K562 (cell line): ENCODE measurements at regions not wholly inside any gene's neighbourhood (a gene's known extent, or its start where the extent isn't known, plus 50 kb on each side); places are given as distances from the start of the nearest gene placed in this dataset.

Experiments
- ATAC-seq: fragments of 200-7000 bp; cut with Tn5 transposase; 3 replicates; pipeline ENCODE4 v1.9.1; 2020; ENCODE audit warnings: moderate library complexity
- BruUV-seq: library from RNA; stranded (reverse); fragments of 400-500 nt; replicated peaks from 2 replicates; lab custom pipeline; 2021; lab: Mats Ljungman, UMichigan
- CTCF ChIA-PET: fragments of 300-600 bp; formaldehyde crosslinking; extraction: SDS; loops from one replicate; lab custom pipeline; 2021; ENCODE audit warnings: low intra/inter-chr PET ratio; lab: Yijun Ruan, JAX
- POLR2A ChIA-PET: fragments of 300-600, 350-650 bp; sonication (Branson Sonifier 250); formaldehyde crosslinking; extraction: SDS; loops from one replicate; lab custom pipeline; 2021; ENCODE audit warnings: antibody characterized with exemption, inconsistent platforms; lab: Yijun Ruan, JAX
- DNase-seq, 4 experiments: peaks; one replicate each; pipeline versions ENCODE4 v3.0.0 to v3.0.0-alpha.2; 2011 to 2018; ENCODE audit warnings: low spot score in 3 of 4, mixed read lengths in 3 of 4; ENCODE audit errors: extremely low read depth in 1 of 4
- FAIRE-seq: peaks from 2 replicates; lab custom pipeline; 2011; peaks lifted over from hg19 to GRCh38; lab: Jason Lieb, UNC
- H2AFZ ChIP-seq: 2 replicates; pipeline ENCODE4 v1.6.0; 2011; ENCODE audit warnings: low read depth, low read length, control low read depth, inconsistent platforms
- H3K27ac ChIP-seq: fragments of 200-600 bp; 3 replicates; pipeline ENCODE4 v1.8.0; 2011; ENCODE audit warnings: low read depth, mild to moderate bottlenecking, control low read depth, inconsistent platforms, low read length, moderate library complexity, mixed read lengths; ENCODE audit errors: extremely low read depth
- H3K27me3 ChIP-seq, 2 experiments: fragments of 300-600 bp in 1 of 2; 2 replicates in 1 of 2; 3 replicates in 1 of 2; pipeline versions ENCODE4 v1.6.0 to v1.8.0; 2011; ENCODE audit warnings: inconsistent platforms in 2 of 2, low read length in 2 of 2, mild to moderate bottlenecking in 1 of 2, mixed read lengths in 1 of 2, moderate library complexity in 1 of 2; ENCODE audit not compliant: control insufficient read depth in 2 of 2, insufficient read depth in 2 of 2
- H3K36me3 ChIP-seq: fragments of 300-600 bp; 3 replicates; pipeline ENCODE4 v1.8.0; 2011; ENCODE audit warnings: mild to moderate bottlenecking, low read length, inconsistent platforms; ENCODE audit not compliant: control insufficient read depth, insufficient read depth
- H3K4me1 ChIP-seq, 2 experiments: fragments of 200-600 bp in 1 of 2; replicated peaks in 1 of 2; 2 replicates in 1 of 2; 3 replicates in 1 of 2; pipeline versions ENCODE4 v1.5.1 to v1.8.0; 2011; ENCODE audit warnings: inconsistent platforms in 2 of 2, low read length in 2 of 2, mild to moderate bottlenecking in 1 of 2, mixed read lengths in 1 of 2, moderate library complexity in 1 of 2; ENCODE audit not compliant: control insufficient read depth in 2 of 2, insufficient read depth in 2 of 2
- H3K4me2 ChIP-seq: 2 replicates; pipeline ENCODE4 v1.6.1; 2011; ENCODE audit warnings: low read length, control low read depth, inconsistent platforms, mixed read lengths; ENCODE audit not compliant: insufficient read depth
- H3K4me3 ChIP-seq: fragments of 200-600 bp; sonication (generic), shearing (Covaris generic); 2 replicates; pipeline ENCODE4 v1.5.1; 2016; ENCODE audit warnings: control low read depth, inconsistent platforms
- H3K79me2 ChIP-seq: fragments of 200-600 bp; 3 replicates; pipeline ENCODE4 v1.8.0; 2011; ENCODE audit warnings: low read length, inconsistent platforms; ENCODE audit not compliant: control insufficient read depth, insufficient read depth
- H3K9ac ChIP-seq, 2 experiments: 2 replicates each; pipeline versions ENCODE4 v1.6.0 to v1.6.1; 2011; ENCODE audit warnings: low read depth in 2 of 2, low read length in 2 of 2, control low read depth in 1 of 2, inconsistent platforms in 1 of 2, mild to moderate bottlenecking in 1 of 2, mixed read lengths in 1 of 2; ENCODE audit not compliant: insufficient read depth in 1 of 2
- H3K9me1 ChIP-seq: one replicate; pipeline ENCODE4 v1.6.0; 2011; ENCODE audit warnings: inconsistent platforms, mild to moderate bottlenecking, low read length, moderate library complexity; ENCODE audit not compliant: control insufficient read depth, insufficient read depth
- H3K9me3 ChIP-seq: replicated peaks from 2 replicates; pipeline ENCODE4 v1.5.1; 2011; ENCODE audit warnings: low read depth, low read length, inconsistent platforms; ENCODE audit not compliant: control insufficient read depth, insufficient read depth
- H4K20me1 ChIP-seq: replicated peaks from 2 replicates; pipeline ENCODE4 v1.6.1; 2011; ENCODE audit warnings: low read length, inconsistent platforms, mixed read lengths; ENCODE audit not compliant: control insufficient read depth, insufficient read depth
- ELF1 ChIP-seq: fragments of 200-800 bp; sonication (Bioruptor generic); IDR thresholded peaks from 2 replicates; pipeline ENCODE4 v1.6.1; 2016; ENCODE audit warnings: missing genetic modification characterization, missing compliant biosample characterization
- ELK1 ChIP-seq: sonication (generic); formaldehyde crosslinking; IDR thresholded peaks from 2 replicates; pipeline ENCODE4 v1.8.1; 2022; ENCODE audit warnings: missing genetic modification reagents
- FOXA1 ChIP-seq: fragments of 450-650 bp; IDR thresholded peaks from 2 replicates; pipeline ENCODE4 v1.6.1; 2016; ENCODE audit warnings: mild to moderate bottlenecking, borderline replicate concordance
- HOMEZ ChIP-seq: fragments of 250-450 bp; sonication (Bioruptor Pico); IDR thresholded peaks from 2 replicates; pipeline ENCODE4 v1.4.0; 2020; ENCODE audit warnings: mild to moderate bottlenecking, moderate library complexity
- KLF16 ChIP-seq: IDR thresholded peaks from 2 replicates; pipeline ENCODE4 v1.6.1; 2016; ENCODE audit warnings: antibody characterized with exemption
- L3MBTL2 ChIP-seq: fragments of 450-650 bp; IDR thresholded peaks from 2 replicates; pipeline ENCODE4 v1.6.1; 2016; ENCODE audit warnings: mild to moderate bottlenecking, moderate library complexity
- NCOA2 ChIP-seq, 2 experiments: fragments of 450-650 bp; IDR thresholded peaks; 2 replicates each; pipeline ENCODE4 v1.6.1; 2018; ENCODE audit warnings: mild to moderate bottlenecking in 2 of 2, moderate library complexity in 1 of 2; ENCODE audit not compliant: partially characterized antibody in 2 of 2
- PREB ChIP-seq: sonication (generic); formaldehyde crosslinking; IDR thresholded peaks from 2 replicates; pipeline ENCODE4 v1.8.1; 2023; ENCODE audit warnings: mild to moderate bottlenecking, missing genetic modification reagents
- RBM17 ChIP-seq: fragments of 200-400 bp; formaldehyde crosslinking; IDR thresholded peaks from 2 replicates; pipeline ENCODE4 v1.6.1; 2017; ENCODE audit warnings: low read depth, mild to moderate bottlenecking, low read length, borderline replicate concordance
- SP1 ChIP-seq: sonication (generic); formaldehyde crosslinking; IDR thresholded peaks from 2 replicates; pipeline ENCODE4 v1.8.1; 2022; ENCODE audit warnings: mild to moderate bottlenecking, missing genetic modification reagents
- TSHZ1 ChIP-seq: fragments of 250-450 bp; sonication (Bioruptor Pico); IDR thresholded peaks from 2 replicates; pipeline ENCODE4 v1.4.0; 2020; ENCODE audit warnings: mild to moderate bottlenecking, moderate library complexity
- ZBTB49 ChIP-seq: sonication (generic); formaldehyde crosslinking; IDR thresholded peaks from 2 replicates; pipeline ENCODE4 v1.8.0; 2022; ENCODE audit warnings: missing genetic modification reagents, mild to moderate bottlenecking, borderline replicate concordance
- ZNF586 ChIP-seq: fragments of 450-650 bp; formaldehyde crosslinking; conservative IDR thresholded peaks from 2 replicates; pipeline ENCODE4 v1.4.0; 2020; ENCODE audit warnings: mild to moderate bottlenecking, moderate library complexity
- WGBS: fragments of 100-300 bp; shearing (Covaris generic); methylation state at CpG from one replicate; pipeline ENCODE4 v1.1.6; 2016; ENCODE audit warnings: low coverage, mixed read lengths; ENCODE audit not compliant: insufficient coverage; ENCODE audit errors: missing lambda C conversion rate; 5-methylcytosine and 5-hydroxymethylcytosine counted together
- in situ Hi-C: fragments of 300-500 bp; cut with MboI; formaldehyde crosslinking; loops from 4 replicates; pipeline ENCODE4 v1.15.0; 2018; ENCODE audit warnings: inconsistent platforms, mixed read lengths
- intact Hi-C: fragments of 100-400 bp; cut with micrococcal nuclease; formaldehyde crosslinking; loops from 2 replicates; pipeline ENCODE4 v1.14.2; 2022

GRCh38 chr10:47114680-47115186 lies 185.3 kb upstream of the GDF10 start:
- no peaks in the 10 kb centered on the region for H3K4me1 ChIP-seq
- H3K27ac ChIP-seq: no peak overlapping the region
- intact Hi-C loops (no loop called here), in situ Hi-C loops (no loop called here)
- WGBS: 2% methylated on average over 6 of the region's 6 CpGs
- DNase-seq (no peak), ATAC-seq (no peak), FAIRE-seq (no peak)
- H3K4me3 ChIP-seq: no peak overlapping the region
- no peaks in the 10 kb centered on the region for H3K9me1 ChIP-seq
- no peaks in the 10 kb centered on the region for H3K36me3 ChIP-seq
- H3K9me3 ChIP-seq: no peaks in the 10 kb centered on the region
- H3K4me2 ChIP-seq: no peak overlapping the region
- no TSS peak for BruUV-seq
- POLR2A ChIA-PET: interaction anchor here (1.0 to 1.3 kb wide), 3 partner anchors 9 to 21 kb away, joined by 3 to 4 read pairs (median 4); no protein-coding TSS in a partner anchor
- no peak overlapping the region for H3K9ac ChIP-seq
- H4K20me1 ChIP-seq: no peaks in the 10 kb centered on the region
- H2AFZ ChIP-seq: no peak overlapping the region
- CTCF ChIA-PET: no interaction called here
- H3K79me2 ChIP-seq: no peaks in the 10 kb centered on the region
- H3K27me3 ChIP-seq: peaks cover 8 to 27% of the 10 kb centered on the region in 2 experiments; a peak in 4 of 5 replicates
- TF ChIP-seq FOXA1: no peak
- TF ChIP-seq L3MBTL2: no peak
- TF ChIP-seq ELF1 (tag): no peak
- no peak for TF ChIP-seq RBM17
- no peak for TF ChIP-seq PREB (CRISPR knock-in tag)
- no peak for TF ChIP-seq SP1 (CRISPR knock-in tag)
- no peak for TF ChIP-seq ZNF586
- no peak for TF ChIP-seq KLF16
- no peak for TF ChIP-seq NCOA2 (IDR thresholded peaks at IDR 0.05; ENCODE audit: partially characterized antibody in 2 of 2)
- TF ChIP-seq TSHZ1 (CRISPR knock-in tag): no peak
- TF ChIP-seq HOMEZ (CRISPR knock-in tag): no peak
- TF ChIP-seq ZBTB49 (CRISPR knock-in tag): no peak
- TF ChIP-seq ELK1 (CRISPR knock-in tag): no peak
